Endothelial cell (in vitro differentiated cells): ENCODE measurements at regions not wholly inside any gene's neighbourhood (a gene's known extent, or its start where the extent isn't known, plus 50 kb on each side); places are given as distances from the start of the nearest gene placed in this dataset.

ENCODE experiments used
- DNase-seq: peaks from one replicate; pipeline ENCODE4 v3.0.0; 2021; ENCODE audit warnings: low spot score
- H3K27ac Mint-ChIP-seq: one replicate; pipeline ENCODE4 v1.8.0; 2021; ENCODE audit warnings: mixed read lengths, inconsistent platforms; ENCODE audit not compliant: unreplicated experiment
- H3K27me3 Mint-ChIP-seq: one replicate; pipeline ENCODE4 v1.8.0; 2021; ENCODE audit warnings: mild to moderate bottlenecking, moderate library complexity, mixed read lengths, inconsistent platforms; ENCODE audit not compliant: unreplicated experiment
- H3K36me3 Mint-ChIP-seq: one replicate; pipeline ENCODE4 v1.8.0; 2021; ENCODE audit warnings: mild to moderate bottlenecking, low read depth, mixed read lengths, inconsistent platforms; ENCODE audit not compliant: unreplicated experiment
- H3K4me1 Mint-ChIP-seq: one replicate; pipeline ENCODE4 v1.8.0; 2021; ENCODE audit warnings: mild to moderate bottlenecking, mixed read lengths, inconsistent platforms; ENCODE audit not compliant: unreplicated experiment
- H3K4me3 Mint-ChIP-seq: one replicate; pipeline ENCODE4 v1.8.0; 2021; ENCODE audit warnings: mild to moderate bottlenecking, mixed read lengths, inconsistent platforms; ENCODE audit not compliant: unreplicated experiment
- H3K9me3 Mint-ChIP-seq: one replicate; pipeline ENCODE4 v1.8.0; 2021; ENCODE audit warnings: mixed read lengths, inconsistent platforms; ENCODE audit not compliant: unreplicated experiment
- CTCF ChIP-seq: fragments of 200-600 bp; sonication (generic); IDR thresholded peaks from one replicate; pipeline ENCODE4 v1.5.0; 2021; ENCODE audit warnings: antibody characterized with exemption; ENCODE audit not compliant: unreplicated experiment

GRCh38 chr2:64786343-64787018 is 132.8 kb upstream of the SERTAD2 start:
- Mint-ChIP-seq H3K4me1 (peaks cover 8% of the 10 kb centered on the region), H3K4me3 (no peak overlapping the region), H3K36me3 (no peaks in the 10 kb centered on the region), H3K27ac (no peak overlapping the region), H3K9me3 (no peaks in the 10 kb centered on the region), H3K27me3 (peaks cover 3% of the 10 kb centered on the region)
- no peak for TF ChIP-seq CTCF
- no peak for DNase-seq

GRCh38 chr2:64787019-64787365 is 133.3 kb upstream of the SERTAD2 start:
- no peak for TF ChIP-seq CTCF
- no peak for DNase-seq
- no peaks in the 10 kb centered on the region for H3K9me3 Mint-ChIP-seq
- H3K27ac Mint-ChIP-seq = no peak overlapping the region
- peaks cover 8% of the 10 kb centered on the region for H3K4me1 Mint-ChIP-seq
- no peaks in the 10 kb centered on the region for H3K36me3 Mint-ChIP-seq
- H3K4me3 Mint-ChIP-seq = no peak overlapping the region
- peaks cover 3% of the 10 kb centered on the region for H3K27me3 Mint-ChIP-seq

- Mint-ChIP-seq H3K36me3 (no peaks in the 10 kb centered on the region), H3K9me3 (no peaks in the 10 kb centered on the region), H3K4me1 (peaks cover 8% of the 10 kb centered on the region), H3K27ac (no peak overlapping the region), H3K4me3 (no peak overlapping the region), H3K27me3 (peaks cover 3% of the 10 kb centered on the region)
- no peak for DNase-seq
- TF ChIP-seq CTCF = no peak
Measured at GRCh38 chr2:64787698-64788097, 134.0 kb upstream of the SERTAD2 start.

- H3K36me3 Mint-ChIP-seq = no peaks in the 10 kb centered on the region
- DNase-seq = no peak
- no peaks in the 10 kb centered on the region for H3K9me3 Mint-ChIP-seq
- H3K4me1 Mint-ChIP-seq = peaks cover 8% of the 10 kb centered on the region
- H3K27ac Mint-ChIP-seq = no peak overlapping the region
- no peak overlapping the region for H3K4me3 Mint-ChIP-seq
- TF ChIP-seq CTCF = no peak
- H3K27me3 Mint-ChIP-seq = no peaks in the 10 kb centered on the region
Measured at GRCh38 chr2:64789466-64790320, 136.0 kb upstream of the SERTAD2 start.

GRCh38 chr2:64792300-64792699 is 138.6 kb upstream of the SERTAD2 start:
- no peak overlapping the region for H3K27ac Mint-ChIP-seq
- H3K36me3 Mint-ChIP-seq = no peaks in the 10 kb centered on the region
- H3K4me3 Mint-ChIP-seq = no peak overlapping the region
- no peaks in the 10 kb centered on the region for H3K9me3 Mint-ChIP-seq
- H3K27me3 Mint-ChIP-seq = no peaks in the 10 kb centered on the region
- TF ChIP-seq CTCF = no peak
- DNase-seq = no peak
- peaks cover 8% of the 10 kb centered on the region for H3K4me1 Mint-ChIP-seq
